AG04449 (cell line): ENCODE measurements at regions not wholly inside any gene's neighbourhood (a gene's known extent, or its start where the extent isn't known, plus 50 kb on each side); places are given as distances from the start of the nearest gene placed in this dataset.

Source experiments
- CTCF ChIA-PET: fragments of 350-600 bp; formaldehyde crosslinking; extraction: SDS; loops from one replicate; lab custom pipeline; 2021; ENCODE audit warnings: antibody characterized with exemption; lab: Yijun Ruan, JAX
- POLR2A ChIA-PET: fragments of 400-600, 350-600 bp; formaldehyde crosslinking; extraction: SDS; loops from one replicate; lab custom pipeline; 2020; ENCODE audit warnings: antibody characterized with exemption, inconsistent platforms; lab: Yijun Ruan, JAX
- DNase-seq: peaks from one replicate; pipeline ENCODE4 v3.0.0-alpha.2; 2010; ENCODE audit warnings: low read depth, low spot score
- H3K4me3 ChIP-seq: 2 replicates; pipeline ENCODE4 v1.5.1; 2011; ENCODE audit warnings: low read depth, mild to moderate bottlenecking, control low read depth, low read length
- TF ChIP-seq, protein P1 (sequence below): IDR thresholded peaks from one replicate; pipeline ENCODE4 v1.5.1; 2011; ENCODE audit warnings: mild to moderate bottlenecking, moderate library complexity, low read length, control low read depth, inconsistent platforms; ENCODE audit not compliant: insufficient read depth; ENCODE audit errors: missing control alignments

DNA sequence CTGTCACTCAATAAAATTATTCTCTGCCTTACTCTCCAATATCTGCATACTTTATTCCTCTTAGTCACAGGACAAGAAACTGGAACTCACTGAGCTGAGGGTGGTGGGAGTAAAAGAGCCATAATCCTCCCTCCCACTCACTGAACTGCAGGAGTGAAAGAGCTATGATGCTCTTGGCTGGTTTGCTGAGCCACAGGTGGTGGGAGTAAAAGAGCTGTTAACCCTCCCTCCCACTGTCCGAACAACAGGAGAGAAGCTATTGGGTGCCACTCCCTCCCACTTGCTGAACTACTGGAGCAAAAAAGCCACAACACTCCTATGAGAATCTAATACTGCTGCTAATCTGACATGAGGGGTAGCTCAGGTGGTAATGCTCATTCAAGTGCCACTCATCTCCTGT, 391.0 kb downstream of the NSUN3 start:
- TF ChIP-seq, protein P1, sequence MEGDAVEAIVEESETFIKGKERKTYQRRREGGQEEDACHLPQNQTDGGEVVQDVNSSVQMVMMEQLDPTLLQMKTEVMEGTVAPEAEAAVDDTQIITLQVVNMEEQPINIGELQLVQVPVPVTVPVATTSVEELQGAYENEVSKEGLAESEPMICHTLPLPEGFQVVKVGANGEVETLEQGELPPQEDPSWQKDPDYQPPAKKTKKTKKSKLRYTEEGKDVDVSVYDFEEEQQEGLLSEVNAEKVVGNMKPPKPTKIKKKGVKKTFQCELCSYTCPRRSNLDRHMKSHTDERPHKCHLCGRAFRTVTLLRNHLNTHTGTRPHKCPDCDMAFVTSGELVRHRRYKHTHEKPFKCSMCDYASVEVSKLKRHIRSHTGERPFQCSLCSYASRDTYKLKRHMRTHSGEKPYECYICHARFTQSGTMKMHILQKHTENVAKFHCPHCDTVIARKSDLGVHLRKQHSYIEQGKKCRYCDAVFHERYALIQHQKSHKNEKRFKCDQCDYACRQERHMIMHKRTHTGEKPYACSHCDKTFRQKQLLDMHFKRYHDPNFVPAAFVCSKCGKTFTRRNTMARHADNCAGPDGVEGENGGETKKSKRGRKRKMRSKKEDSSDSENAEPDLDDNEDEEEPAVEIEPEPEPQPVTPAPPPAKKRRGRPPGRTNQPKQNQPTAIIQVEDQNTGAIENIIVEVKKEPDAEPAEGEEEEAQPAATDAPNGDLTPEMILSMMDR = no peak
- POLR2A ChIA-PET = no interaction called here
- CTCF ChIA-PET = no interaction called here
- H3K4me3 ChIP-seq = no peak overlapping the region
- no peak for DNase-seq

DNA sequence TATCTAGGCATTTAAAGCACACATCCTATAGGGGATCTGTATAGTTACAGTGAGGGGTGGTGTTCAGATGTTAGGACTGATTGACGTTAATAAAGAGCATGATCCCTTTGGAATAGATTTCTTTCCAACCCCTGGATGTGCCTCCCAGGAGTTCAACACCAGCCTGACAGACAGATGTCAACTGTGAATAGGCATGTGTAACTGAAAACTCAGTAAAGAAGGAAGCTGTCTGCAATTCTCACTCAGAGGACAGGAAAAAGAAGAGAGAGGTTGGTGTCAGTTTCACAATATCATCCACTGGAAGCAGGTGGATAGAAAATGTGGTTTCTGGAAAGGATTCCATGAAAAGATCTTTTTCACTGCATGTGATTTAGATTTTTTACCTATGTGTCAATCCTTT, 396.3 kb downstream of the NSUN3 start:
- H3K4me3 ChIP-seq = no peak overlapping the region
- POLR2A ChIA-PET = no interaction called here

DNA sequence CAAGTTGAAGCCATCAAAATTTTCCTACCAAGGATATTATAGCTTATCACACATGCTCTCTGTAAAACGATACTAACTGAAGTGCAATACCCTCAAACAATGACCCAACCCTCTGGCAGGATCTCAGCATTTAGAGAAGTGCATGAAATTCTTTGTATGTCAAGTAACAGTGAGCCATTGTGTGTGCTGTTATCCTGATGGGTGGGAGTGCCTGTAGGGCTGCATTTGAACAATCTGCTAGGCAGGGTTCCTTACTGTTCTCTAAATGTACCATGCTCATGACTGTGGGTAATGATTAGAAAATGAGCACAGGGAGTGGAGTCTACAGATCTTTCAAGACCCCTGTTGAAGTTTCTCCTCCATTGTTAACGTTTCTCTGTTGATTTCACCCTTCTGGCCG, 398.1 kb downstream of the NSUN3 start:
- ChIA-PET CTCF (no interaction called here), POLR2A (no interaction called here)
- TF ChIP-seq, protein P1 = no peak
- H3K4me3 ChIP-seq = no peak overlapping the region
- DNase-seq = no peak

More for the DNA sequence above, 396.3 kb downstream of the NSUN3 start:
- TF ChIP-seq, protein P1 = no peak
- DNase-seq = no peak
- CTCF ChIA-PET = no interaction called here

DNA sequence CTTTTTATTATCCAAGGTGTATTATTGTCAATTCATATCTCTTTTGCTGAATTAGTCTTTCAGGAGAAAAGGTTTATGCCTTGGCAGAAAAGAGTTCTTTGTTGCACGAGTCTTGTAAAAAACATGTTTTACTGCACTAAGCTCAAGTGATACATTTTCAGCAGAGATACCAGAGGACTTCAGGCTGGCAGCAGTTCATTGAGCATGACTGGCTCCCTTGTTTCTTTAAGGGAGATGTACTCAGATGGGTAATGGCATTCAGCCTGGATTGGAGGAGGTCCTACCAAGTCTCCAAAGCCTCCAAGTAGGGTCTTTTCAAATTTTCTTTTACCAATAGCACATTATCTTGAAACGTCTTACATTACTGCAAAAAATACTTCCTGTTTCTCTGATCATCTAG, 400.1 kb downstream of the NSUN3 start:
- POLR2A ChIA-PET = no interaction called here
- CTCF ChIA-PET = no interaction called here
- TF ChIP-seq, protein P1 = no peak
- H3K4me3 ChIP-seq = no peak overlapping the region
- DNase-seq = no peak

DNA sequence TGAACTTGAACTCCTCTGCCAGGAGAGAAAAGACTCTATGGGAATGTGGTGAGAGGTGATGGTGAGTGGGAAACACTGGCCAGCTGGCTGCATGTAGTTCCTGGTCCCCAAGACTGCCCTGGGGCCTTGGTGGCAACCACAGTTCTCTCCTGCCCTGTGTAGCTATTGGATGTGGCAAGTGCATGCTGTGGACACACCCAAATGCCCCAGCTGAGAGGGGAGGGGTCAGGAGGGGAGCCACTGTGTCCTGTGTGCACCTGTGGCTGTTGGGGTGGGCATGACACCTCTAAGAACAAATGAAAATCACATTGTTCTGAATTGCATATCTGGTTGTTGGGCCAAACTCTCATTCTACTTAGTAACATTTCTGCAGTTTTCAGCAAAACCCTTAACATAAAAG, 409.6 kb downstream of the NSUN3 start:
- POLR2A ChIA-PET = no interaction called here
- CTCF ChIA-PET = no interaction called here
- TF ChIP-seq, protein P1 = no peak
- no peak overlapping the region for H3K4me3 ChIP-seq
- no peak for DNase-seq

DNA sequence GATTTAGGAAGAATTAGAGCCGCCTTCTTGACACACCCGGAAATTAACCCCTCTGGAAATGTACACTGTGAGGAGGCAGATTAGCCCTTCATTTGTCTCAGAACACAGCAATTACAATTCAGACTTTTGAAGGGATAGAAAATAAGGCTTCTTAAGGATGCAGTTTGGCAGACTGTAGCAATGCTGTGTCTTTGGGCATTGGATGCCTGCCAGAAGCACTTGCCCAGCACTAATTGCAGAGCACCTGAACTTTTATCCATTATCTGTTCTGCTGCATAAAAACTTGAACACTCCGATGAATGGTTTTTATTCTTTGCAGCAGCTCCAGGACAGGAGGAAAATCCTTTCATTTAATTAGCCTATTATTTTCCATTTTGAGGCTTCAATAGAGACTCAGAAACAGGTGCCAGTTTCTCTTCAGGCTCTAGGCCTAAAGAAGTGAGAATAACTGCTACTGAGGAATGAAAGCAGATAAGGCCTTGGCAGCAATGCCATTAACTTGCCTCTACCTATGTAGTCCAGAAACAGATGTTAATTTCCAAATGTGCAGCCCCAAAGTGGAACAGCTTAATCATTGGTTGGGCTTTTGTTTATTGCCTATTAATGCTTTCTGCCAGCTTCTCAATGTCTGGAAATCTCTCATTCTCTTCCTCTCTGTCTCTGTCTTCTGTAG, 418.5 kb downstream of the NSUN3 start:
- POLR2A ChIA-PET = no interaction called here
- CTCF ChIA-PET = no interaction called here
- H3K4me3 ChIP-seq = no peak overlapping the region
- DNase-seq = no peak
- TF ChIP-seq, protein P1 = no peak
